ENCODE measurements at regions not wholly inside any gene's neighbourhood (a gene's known extent, or its start where the extent isn't known, plus 50 kb on each side); places are given as distances from the start of the nearest gene placed in this dataset.

DNA sequence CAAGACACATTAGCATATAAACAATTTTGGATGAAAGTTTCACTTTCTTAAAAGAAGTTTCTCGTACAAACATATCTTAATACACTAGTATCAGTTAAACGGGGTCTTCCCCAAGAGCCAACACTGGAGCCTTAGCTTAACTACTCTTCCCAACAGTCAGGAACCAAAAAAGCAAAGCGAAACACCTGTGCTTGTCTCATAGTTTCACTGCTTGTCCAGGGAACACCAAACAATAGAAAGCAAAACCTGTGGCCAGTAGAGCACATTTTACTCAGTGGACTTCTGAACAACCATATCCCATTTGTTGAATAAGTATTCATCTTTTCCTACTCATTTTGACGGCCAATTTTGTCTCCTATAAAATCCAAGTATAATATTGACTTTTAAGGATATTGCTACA, 391.4 kb downstream of the ELAVL2 start:
- no peak for FAIRE-seq
- H3K27me3 ChIP-seq (ENCODE audit: control insufficient read depth, insufficient read depth, low read length), result no peaks in the 10 kb centered on the region
- no peaks in the 10 kb centered on the region for H3K36me3 ChIP-seq (ENCODE audit: control insufficient read depth, insufficient read depth, low read length)
- H3K4me3 ChIP-seq (ENCODE audit: low read depth, low read length), result no peak overlapping the region
- TF ChIP-seq, protein P1, sequence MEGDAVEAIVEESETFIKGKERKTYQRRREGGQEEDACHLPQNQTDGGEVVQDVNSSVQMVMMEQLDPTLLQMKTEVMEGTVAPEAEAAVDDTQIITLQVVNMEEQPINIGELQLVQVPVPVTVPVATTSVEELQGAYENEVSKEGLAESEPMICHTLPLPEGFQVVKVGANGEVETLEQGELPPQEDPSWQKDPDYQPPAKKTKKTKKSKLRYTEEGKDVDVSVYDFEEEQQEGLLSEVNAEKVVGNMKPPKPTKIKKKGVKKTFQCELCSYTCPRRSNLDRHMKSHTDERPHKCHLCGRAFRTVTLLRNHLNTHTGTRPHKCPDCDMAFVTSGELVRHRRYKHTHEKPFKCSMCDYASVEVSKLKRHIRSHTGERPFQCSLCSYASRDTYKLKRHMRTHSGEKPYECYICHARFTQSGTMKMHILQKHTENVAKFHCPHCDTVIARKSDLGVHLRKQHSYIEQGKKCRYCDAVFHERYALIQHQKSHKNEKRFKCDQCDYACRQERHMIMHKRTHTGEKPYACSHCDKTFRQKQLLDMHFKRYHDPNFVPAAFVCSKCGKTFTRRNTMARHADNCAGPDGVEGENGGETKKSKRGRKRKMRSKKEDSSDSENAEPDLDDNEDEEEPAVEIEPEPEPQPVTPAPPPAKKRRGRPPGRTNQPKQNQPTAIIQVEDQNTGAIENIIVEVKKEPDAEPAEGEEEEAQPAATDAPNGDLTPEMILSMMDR (IDR thresholded peaks at IDR 0.05; ENCODE audit: insufficient read depth, low read length, severe bottlenecking), result no peak
- no peak for DNase-seq (ENCODE audit: low read depth)

DNA sequence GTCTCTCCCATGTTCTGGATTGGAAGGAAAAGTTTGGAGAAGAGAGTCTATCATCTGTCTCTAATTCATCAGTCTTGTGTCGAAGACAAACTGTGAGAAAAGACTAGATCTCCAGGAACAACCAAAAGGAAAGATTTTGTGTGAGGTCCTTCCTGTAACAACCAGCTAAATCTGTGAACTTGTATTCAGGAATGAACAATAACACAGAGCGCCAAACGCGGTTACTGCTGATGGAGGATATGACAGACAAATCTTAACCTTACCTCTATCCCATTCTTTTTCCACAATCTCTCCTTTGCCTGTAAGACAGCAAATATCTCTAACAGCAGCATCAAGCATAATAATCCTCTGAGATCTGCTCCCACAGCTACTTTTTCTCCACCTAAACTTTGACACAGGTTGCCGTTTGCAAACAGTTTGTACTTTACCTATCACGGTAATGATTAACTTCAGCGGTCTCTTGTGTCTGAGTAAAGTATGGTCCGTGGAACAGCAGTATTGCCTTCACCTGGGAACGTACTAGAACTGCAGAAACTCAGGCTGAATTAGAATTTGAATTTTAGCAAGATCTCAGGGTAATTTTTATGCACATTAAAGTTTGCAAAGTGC, 387.6 kb downstream of the ELAVL2 start:
- FAIRE-seq (no peak), DNase-seq (ENCODE audit: low read depth) (no peak)
- no peak overlapping the region for H3K4me3 ChIP-seq (ENCODE audit: low read depth, low read length)
- no peaks in the 10 kb centered on the region for H3K36me3 ChIP-seq (ENCODE audit: control insufficient read depth, insufficient read depth, low read length)
- no peaks in the 10 kb centered on the region for H3K27me3 ChIP-seq (ENCODE audit: control insufficient read depth, insufficient read depth, low read length)
- TF ChIP-seq, protein P1 (IDR thresholded peaks at IDR 0.05; ENCODE audit: insufficient read depth, low read length, severe bottlenecking), result no peak

DNA sequence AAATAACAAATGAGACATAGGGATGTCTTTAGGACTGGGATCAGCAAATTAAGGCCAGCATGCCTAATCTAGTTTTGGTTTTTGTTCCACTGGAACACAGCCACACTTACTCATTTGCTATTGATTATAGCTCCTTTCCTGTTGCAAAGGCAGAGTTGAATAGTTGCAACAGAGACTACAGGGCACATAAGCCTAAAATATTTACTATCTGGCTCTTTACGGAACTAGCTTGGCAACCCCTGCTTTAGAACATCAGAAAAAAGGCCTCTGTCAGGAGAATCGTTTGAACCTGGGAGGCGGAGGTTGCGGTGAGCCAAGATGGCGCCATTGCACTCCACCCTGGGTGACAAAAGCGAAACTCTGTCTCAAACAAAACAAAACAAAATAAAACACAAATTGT, 384.8 kb downstream of the ELAVL2 start:
- DNase-seq (ENCODE audit: low read depth) (no peak), FAIRE-seq (no peak)
- TF ChIP-seq, protein P1 (IDR thresholded peaks at IDR 0.05; ENCODE audit: insufficient read depth, low read length, severe bottlenecking), result no peak
- Histone ChIP-seq H3K36me3 (ENCODE audit: control insufficient read depth, insufficient read depth, low read length) (no peaks in the 10 kb centered on the region), H3K27me3 (ENCODE audit: control insufficient read depth, insufficient read depth, low read length) (no peaks in the 10 kb centered on the region), H3K4me3 (ENCODE audit: low read depth, low read length) (no peak overlapping the region)

DNA sequence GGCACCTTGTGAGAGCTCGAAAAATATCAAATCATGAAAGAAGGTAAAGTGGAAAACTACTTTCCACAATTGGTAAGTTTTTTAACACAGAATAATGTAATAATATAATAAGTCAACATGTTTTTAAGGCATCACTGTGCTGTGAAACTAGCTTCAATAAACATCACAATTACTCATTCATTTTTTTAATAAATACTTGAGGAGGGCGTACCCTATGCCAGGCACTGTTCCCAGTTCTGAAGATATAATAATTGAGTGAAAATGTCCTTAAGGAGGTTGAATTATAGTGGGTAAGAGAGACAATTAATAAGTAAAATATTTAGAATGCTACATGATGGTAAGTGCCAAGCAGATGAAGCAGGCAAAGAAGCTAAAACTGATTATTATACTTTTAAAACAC, 381.4 kb downstream of the ELAVL2 start:
- H3K4me3 ChIP-seq (ENCODE audit: low read depth, low read length), result no peak overlapping the region
- TF ChIP-seq, protein P1 (IDR thresholded peaks at IDR 0.05; ENCODE audit: insufficient read depth, low read length, severe bottlenecking), result no peak
- DNase-seq (ENCODE audit: low read depth) (no peak), FAIRE-seq (no peak)
- no peaks in the 10 kb centered on the region for H3K36me3 ChIP-seq (ENCODE audit: control insufficient read depth, insufficient read depth, low read length)
- H3K27me3 ChIP-seq (ENCODE audit: control insufficient read depth, insufficient read depth, low read length), result no peaks in the 10 kb centered on the region

DNA sequence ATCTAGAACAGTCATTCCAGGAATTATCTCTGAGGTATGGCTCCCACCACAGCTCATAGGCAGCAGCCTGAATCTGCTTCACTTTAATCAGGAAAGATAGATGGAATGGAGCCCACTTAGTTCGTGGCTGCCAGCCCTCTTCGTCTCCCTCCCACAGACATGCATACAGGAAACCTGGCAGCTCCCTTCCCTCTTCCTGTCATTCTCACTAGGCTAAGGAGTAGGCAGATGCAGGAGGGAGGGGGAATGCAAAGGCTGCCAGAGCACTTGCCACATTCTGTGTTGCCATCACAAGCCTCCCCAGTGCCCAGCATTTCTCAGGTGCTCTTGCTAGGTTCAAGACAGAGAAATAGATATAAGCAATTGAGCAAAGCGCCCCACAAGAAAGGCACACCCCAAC, 378.9 kb downstream of the ELAVL2 start:
- H3K27me3 ChIP-seq (ENCODE audit: control insufficient read depth, insufficient read depth, low read length), result no peaks in the 10 kb centered on the region
- no peak overlapping the region for H3K4me3 ChIP-seq (ENCODE audit: low read depth, low read length)
- DNase-seq (ENCODE audit: low read depth), result no peak
- TF ChIP-seq, protein P1 (IDR thresholded peaks at IDR 0.05; ENCODE audit: insufficient read depth, low read length, severe bottlenecking), result no peak
- FAIRE-seq, result no peak
- H3K36me3 ChIP-seq (ENCODE audit: control insufficient read depth, insufficient read depth, low read length), result no peaks in the 10 kb centered on the region

DNA sequence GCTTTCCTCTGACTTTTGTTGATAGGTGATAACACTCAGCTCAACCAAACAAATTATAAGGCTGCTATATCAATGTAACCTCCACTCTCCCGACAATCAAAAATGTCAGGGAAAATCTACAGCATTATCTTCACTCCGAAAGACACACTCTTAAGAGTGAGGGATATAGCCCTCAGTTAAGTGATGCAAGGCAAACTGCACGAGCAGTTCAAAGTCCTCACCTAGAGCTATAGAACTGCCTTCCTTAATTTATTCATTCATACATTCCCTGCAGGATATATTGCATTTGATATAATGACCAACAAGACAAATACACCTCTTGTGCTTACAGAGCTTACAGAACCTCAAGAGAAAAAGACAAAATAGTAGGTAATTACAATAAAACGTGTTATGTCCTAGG, 378.1 kb downstream of the ELAVL2 start:
- Histone ChIP-seq H3K36me3 (ENCODE audit: control insufficient read depth, insufficient read depth, low read length) (no peaks in the 10 kb centered on the region), H3K4me3 (ENCODE audit: low read depth, low read length) (no peak overlapping the region), H3K27me3 (ENCODE audit: control insufficient read depth, insufficient read depth, low read length) (no peaks in the 10 kb centered on the region)
- TF ChIP-seq, protein P1 (IDR thresholded peaks at IDR 0.05; ENCODE audit: insufficient read depth, low read length, severe bottlenecking), result no peak
- DNase-seq (ENCODE audit: low read depth), result no peak
- no peak for FAIRE-seq
